Prostate gland (tissue), 2 donors: ENCODE measurements at regions not wholly inside any gene's neighbourhood (a gene's known extent, or its start where the extent isn't known, plus 50 kb on each side); places are given as distances from the start of the nearest gene placed in this dataset.

ENCODE experiments used
- DNase-seq: peaks from one replicate; pipeline ENCODE4 v3.0.0-alpha.2; 2019; ENCODE audit warnings: low spot score
- H3K27ac ChIP-seq, 2 donors: fragments of 200-600 bp; sonication (generic); 2 replicates each; pipeline ENCODE4 v1.5.1; 2017 to 2019
- H3K27me3 ChIP-seq: fragments of 200-600 bp; sonication (generic); replicated peaks from 2 replicates; pipeline ENCODE4 v1.5.1; 2019; ENCODE audit not compliant: insufficient read depth
- H3K36me3 ChIP-seq, 2 donors: fragments of 200-600 bp; sonication (generic); 1 replicate in 1 of 2; 2 replicates in 1 of 2; pipeline versions ENCODE4 v1.5.1 to v1.8.1; 2017 to 2019
- H3K4me1 ChIP-seq: fragments of 200-600 bp; sonication (generic); replicated peaks from 2 replicates; pipeline ENCODE4 v1.5.1; 2019
- H3K4me3 ChIP-seq, 2 donors: fragments of 200-600 bp; sonication (generic); 2 replicates each; pipeline ENCODE4 v1.5.1; 2017 to 2019
- H3K9me3 ChIP-seq: fragments of 200-600 bp; sonication (generic); 2 replicates; pipeline ENCODE4 v1.5.1; 2017
- POLR2A ChIP-seq: fragments of 450-650 bp; IDR thresholded peaks from one replicate; pipeline ENCODE4 v1.6.1; 2016; ENCODE audit warnings: antibody characterized with exemption, mild to moderate bottlenecking
- POLR2AphosphoS5 ChIP-seq: sonication (generic); formaldehyde crosslinking; IDR thresholded peaks from one replicate; pipeline ENCODE4 v1.6.1; 2017; ENCODE audit warnings: antibody characterized with exemption
- WGBS: methylation state at CpG from one replicate; pipeline ENCODE4 v1.1.5; 2018; 5-methylcytosine and 5-hydroxymethylcytosine counted together
- intact Hi-C: fragments of 100-400 bp; cut with DNase I; formaldehyde crosslinking; loops from one replicate; pipeline ENCODE4 v1.14.2; 2022
- TF ChIP-seq, protein P1 (sequence below), 4 experiments: fragments of 200-600 bp in 2 of 4; fragments of 450-650 bp in 2 of 4; sonication (generic) in 2 of 4; IDR thresholded peaks; 1 replicate in 3 of 4; 2 replicates in 1 of 4; pipeline ENCODE4 v1.5.1; 2016 to 2019; ENCODE audit warnings: antibody characterized with exemption in 4 of 4, mild to moderate bottlenecking in 2 of 4, moderate library complexity in 2 of 4

DNA sequence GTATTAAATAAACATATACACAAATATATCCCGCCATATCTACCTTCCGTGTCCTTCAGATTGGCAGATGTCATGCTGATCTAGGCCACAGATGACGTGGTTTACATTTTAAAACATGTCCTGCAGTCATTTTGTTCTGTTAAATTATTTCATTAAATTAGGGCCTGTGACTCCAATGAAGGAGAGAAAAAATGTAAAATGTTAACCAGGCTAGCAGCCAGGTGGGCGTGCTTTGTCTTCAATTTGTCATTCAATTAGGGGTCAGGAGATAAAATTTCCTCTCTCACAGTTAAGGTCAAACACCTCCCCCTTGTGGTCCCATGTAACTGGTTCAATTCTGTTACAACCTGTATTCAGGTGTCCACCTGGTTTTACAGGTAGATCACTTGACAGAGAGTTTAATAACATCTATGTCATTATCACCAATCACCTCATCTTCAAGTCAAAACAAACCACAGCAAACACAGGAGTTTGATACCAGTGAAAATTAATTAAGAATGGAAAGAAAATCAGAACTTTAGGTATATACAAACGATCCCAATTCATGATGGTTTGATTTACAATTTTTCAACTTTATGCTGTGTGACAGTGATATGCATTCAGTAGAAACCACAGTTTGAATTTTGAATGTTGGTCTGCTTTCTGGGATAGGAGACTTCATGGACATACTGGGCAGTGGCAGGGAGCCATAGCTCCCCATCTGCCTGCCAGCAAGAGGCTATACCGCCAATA lies 339.4 kb downstream of the CMPK2 start:
- Histone ChIP-seq H3K36me3 (no peaks in the 10 kb centered on the region), H3K9me3 (no peaks in the 10 kb centered on the region), H3K4me1 (no peaks in the 10 kb centered on the region), H3K27ac (no peak overlapping the region), H3K27me3 (no peaks in the 10 kb centered on the region), H3K4me3 (no peak overlapping the region)
- intact Hi-C loops = no loop called here
- WGBS = 79% methylated on average over 6 of the region's 6 CpGs
- DNase-seq = no peak
- no peak for TF ChIP-seq POLR2AphosphoS5
- TF ChIP-seq, protein P1, sequence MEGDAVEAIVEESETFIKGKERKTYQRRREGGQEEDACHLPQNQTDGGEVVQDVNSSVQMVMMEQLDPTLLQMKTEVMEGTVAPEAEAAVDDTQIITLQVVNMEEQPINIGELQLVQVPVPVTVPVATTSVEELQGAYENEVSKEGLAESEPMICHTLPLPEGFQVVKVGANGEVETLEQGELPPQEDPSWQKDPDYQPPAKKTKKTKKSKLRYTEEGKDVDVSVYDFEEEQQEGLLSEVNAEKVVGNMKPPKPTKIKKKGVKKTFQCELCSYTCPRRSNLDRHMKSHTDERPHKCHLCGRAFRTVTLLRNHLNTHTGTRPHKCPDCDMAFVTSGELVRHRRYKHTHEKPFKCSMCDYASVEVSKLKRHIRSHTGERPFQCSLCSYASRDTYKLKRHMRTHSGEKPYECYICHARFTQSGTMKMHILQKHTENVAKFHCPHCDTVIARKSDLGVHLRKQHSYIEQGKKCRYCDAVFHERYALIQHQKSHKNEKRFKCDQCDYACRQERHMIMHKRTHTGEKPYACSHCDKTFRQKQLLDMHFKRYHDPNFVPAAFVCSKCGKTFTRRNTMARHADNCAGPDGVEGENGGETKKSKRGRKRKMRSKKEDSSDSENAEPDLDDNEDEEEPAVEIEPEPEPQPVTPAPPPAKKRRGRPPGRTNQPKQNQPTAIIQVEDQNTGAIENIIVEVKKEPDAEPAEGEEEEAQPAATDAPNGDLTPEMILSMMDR (IDR thresholded peaks at IDR 0.05) = peak in 1 of 4 experiments; percentile 27

DNA sequence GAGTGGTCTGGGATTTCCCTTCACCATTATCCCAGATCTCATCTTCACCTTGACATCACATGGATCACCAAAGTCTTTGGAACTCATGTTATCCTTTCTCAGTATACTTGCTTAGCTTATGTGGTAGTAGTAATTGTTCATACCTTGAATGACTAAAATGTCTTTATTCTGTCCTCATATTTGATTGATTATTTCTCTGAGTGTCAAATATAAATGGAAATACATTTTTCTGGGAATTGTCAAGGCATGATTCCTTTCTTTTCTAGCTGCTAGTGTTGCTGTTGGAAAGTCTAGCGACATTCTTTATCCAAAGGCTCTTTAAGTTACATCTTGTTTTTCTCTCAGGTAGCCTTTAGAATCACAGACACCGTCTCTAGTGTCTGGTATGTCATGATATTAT lies 334.4 kb downstream of the CMPK2 start:
- Histone ChIP-seq H3K27ac (no peak overlapping the region), H3K4me3 (no peak overlapping the region), H3K27me3 (no peaks in the 10 kb centered on the region), H3K36me3 (no peaks in the 10 kb centered on the region), H3K4me1 (no peaks in the 10 kb centered on the region), H3K9me3 (no peaks in the 10 kb centered on the region)
- 91% methylated on average over 2 of the region's 2 CpGs for WGBS
- DNase-seq = no peak
- intact Hi-C loops = no loop called here
- TF ChIP-seq POLR2AphosphoS5 (no peak), POLR2A (no peak)
- TF ChIP-seq, protein P1 (IDR thresholded peaks at IDR 0.05) = no peak

DNA sequence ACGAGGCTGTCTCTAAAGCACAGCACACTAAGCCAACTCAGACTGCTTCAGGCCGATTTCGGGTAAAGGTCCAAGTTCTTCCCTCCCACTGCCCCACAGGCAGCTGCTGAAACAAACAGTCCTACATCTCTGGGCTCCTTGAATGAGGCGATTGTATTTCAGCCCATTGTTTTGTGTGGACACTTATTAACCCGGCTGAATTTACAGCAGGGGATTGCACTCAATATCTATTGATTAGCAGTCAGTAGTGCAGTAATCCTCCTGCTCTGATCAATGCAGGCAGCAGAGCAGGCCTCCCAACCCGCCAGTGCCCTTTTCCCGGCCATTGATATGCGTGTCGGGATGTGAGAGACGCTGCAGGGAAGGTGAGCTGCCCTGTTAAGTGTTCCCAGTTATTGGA lies 330.1 kb downstream of the CMPK2 start:
- H3K27ac ChIP-seq = no peak overlapping the region
- peaks cover 3% of the 10 kb centered on the region for H3K27me3 ChIP-seq
- TF ChIP-seq POLR2A (no peak), POLR2AphosphoS5 (no peak)
- TF ChIP-seq, protein P1 (IDR thresholded peaks at IDR 0.05) = no peak
- no peak overlapping the region for H3K4me3 ChIP-seq
- intact Hi-C loops = no loop called here
- 70% methylated on average over 10 of the region's 10 CpGs for WGBS
- no peaks in the 10 kb centered on the region for H3K9me3 ChIP-seq
- DNase-seq = no peak
- no peaks in the 10 kb centered on the region for H3K36me3 ChIP-seq
- H3K4me1 ChIP-seq = no peaks in the 10 kb centered on the region

DNA sequence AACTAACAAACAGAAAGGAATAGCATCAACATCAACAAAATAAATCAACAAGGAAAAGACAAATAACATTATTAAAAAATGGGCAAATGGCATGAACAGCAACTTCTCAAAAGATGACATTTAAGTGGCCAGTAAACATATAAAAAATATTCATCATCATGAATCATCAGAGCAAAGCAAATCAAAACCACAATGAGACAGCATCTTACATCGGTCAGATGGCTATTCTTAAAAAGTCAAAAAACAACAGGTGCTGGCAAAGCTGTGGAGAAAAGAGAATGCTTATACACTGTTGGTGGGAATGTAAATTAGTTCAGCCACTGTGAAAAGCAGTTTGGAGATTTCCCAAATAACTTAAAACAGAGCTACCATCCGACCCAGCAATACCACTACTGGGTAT lies 327.1 kb downstream of the CMPK2 start:
- no peak overlapping the region for H3K27ac ChIP-seq
- no peaks in the 10 kb centered on the region for H3K4me1 ChIP-seq
- peaks cover 3% of the 10 kb centered on the region for H3K27me3 ChIP-seq
- intact Hi-C loops = no loop called here
- H3K36me3 ChIP-seq = no peaks in the 10 kb centered on the region
- no peak for TF ChIP-seq POLR2AphosphoS5
- TF ChIP-seq POLR2A = no peak
- TF ChIP-seq, protein P1 (IDR thresholded peaks at IDR 0.05) = no peak
- 86% methylated on average over 2 of the region's 2 CpGs for WGBS
- no peak for DNase-seq
- no peak overlapping the region for H3K4me3 ChIP-seq
- no peaks in the 10 kb centered on the region for H3K9me3 ChIP-seq

DNA sequence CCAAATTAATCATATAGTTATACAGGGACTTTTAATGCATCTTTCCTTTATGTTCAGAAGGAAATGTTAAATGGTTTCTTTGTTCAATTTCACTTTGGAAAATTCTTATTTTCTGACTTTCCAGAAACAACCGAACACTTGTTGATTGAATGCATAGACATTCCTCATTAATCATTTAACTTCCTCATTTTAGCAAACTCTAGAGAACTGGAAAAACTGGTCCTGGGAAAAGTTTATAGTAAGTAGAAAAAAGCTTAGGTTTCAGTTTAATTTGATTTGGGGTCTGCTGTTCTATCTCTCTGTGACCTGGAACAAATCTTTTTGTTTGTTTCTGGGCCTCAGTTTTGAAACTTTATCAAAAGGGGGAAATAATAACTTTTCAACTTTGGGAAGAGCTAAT lies 320.4 kb downstream of the CMPK2 start:
- 26% methylated on average over 1 of the region's 1 CpG for WGBS
- intact Hi-C loops = no loop called here
- no peaks in the 10 kb centered on the region for H3K9me3 ChIP-seq
- H3K4me1 ChIP-seq = no peaks in the 10 kb centered on the region
- no peak overlapping the region for H3K4me3 ChIP-seq
- TF ChIP-seq POLR2AphosphoS5 = no peak
- TF ChIP-seq, protein P1 (IDR thresholded peaks at IDR 0.05) = no peak
- no peak for TF ChIP-seq POLR2A
- no peak for DNase-seq
- H3K27me3 ChIP-seq = no peaks in the 10 kb centered on the region
- H3K36me3 ChIP-seq = no peaks in the 10 kb centered on the region
- H3K27ac ChIP-seq = no peak overlapping the region
